Heart right ventricle (tissue), 16 donors: ENCODE measurements at regions not wholly inside any gene's neighbourhood (a gene's known extent, or its start where the extent isn't known, plus 50 kb on each side); places are given as distances from the start of the nearest gene placed in this dataset.

ENCODE experiments used
- ATAC-seq, 8 donors: fragments of 200-7000 bp; cut with Tn5 transposase; one replicate each; pipeline ENCODE4 v1.9.1; 2020; ENCODE audit warnings: mild to moderate bottlenecking in 8 of 8, moderate library complexity in 8 of 8, moderate number of reproducible peaks in 1 of 8
- DNase-seq, 2 donors: peaks; one replicate each; pipeline ENCODE4 v3.0.0-alpha.2; 2020
- H3K27ac ChIP-seq, 10 donors: fragments of 200-600 bp; sonication (generic) in 2 of 10; one replicate each; pipeline versions ENCODE4 v1.5.0 to v1.8.0; 2020 to 2022; ENCODE audit warnings: mild to moderate bottlenecking in 3 of 10
- H3K27me3 ChIP-seq, 7 donors: fragments of 200-600 bp; one replicate each; pipeline ENCODE4 v1.8.0; 2021 to 2022; ENCODE audit warnings: mild to moderate bottlenecking in 2 of 7
- H3K36me3 ChIP-seq, 9 donors: fragments of 200-600 bp; sonication (generic) in 1 of 9; one replicate each; pipeline versions ENCODE4 v1.5.0 to v1.8.0; 2020 to 2022; ENCODE audit warnings: mild to moderate bottlenecking in 2 of 9
- H3K4me1 ChIP-seq, 9 donors: fragments of 200-600 bp; sonication (generic) in 1 of 9; one replicate each; pipeline versions ENCODE4 v1.5.0 to v1.8.0; 2020 to 2022; ENCODE audit warnings: mild to moderate bottlenecking in 4 of 9
- H3K4me3 ChIP-seq, 10 donors: fragments of 200-600 bp; sonication (generic) in 2 of 10; one replicate each; pipeline versions ENCODE4 v1.5.0 to v1.8.0; 2020 to 2022; ENCODE audit warnings: mild to moderate bottlenecking in 7 of 10, moderate library complexity in 2 of 10
- H3K9me3 ChIP-seq, 11 donors: fragments of 200-600 bp in 10 of 11; sonication (generic) in 2 of 11; one replicate each; pipeline versions ENCODE4 v1.5.0 to v1.8.0; 2013 to 2022; ENCODE audit warnings: mild to moderate bottlenecking in 2 of 11, control low read depth in 1 of 11, moderate library complexity in 1 of 11
- WGBS, 2 donors: extraction: QIAGEN DNeasy Blood & Tissue Kit; methylation state at CpG; one replicate each; pipeline ENCODE4 v1.1.7; 2013; ENCODE audit warnings: inconsistent platforms in 1 of 2; 5-methylcytosine and 5-hydroxymethylcytosine counted together
- intact Hi-C, 10 donors: fragments of 100-400 bp; cut with DNase I; formaldehyde crosslinking; loops; one replicate each; pipeline versions ENCODE4 v1.11.1 to v1.14.2; 2022
- TF ChIP-seq, protein P1 (sequence below), 9 donors: fragments of 200-600 bp; sonication (generic) in 2 of 9; IDR thresholded peaks; one replicate each; pipeline versions ENCODE4 v1.5.0 to v1.8.0; 2021 to 2022; ENCODE audit warnings: antibody characterized with exemption in 9 of 9, mild to moderate bottlenecking in 5 of 9, moderate library complexity in 1 of 9
- donor health status: Arrhythmogenic right ventricular cardiomyopathy.
- donor health status: ischemic (EF 13 %, LVEDD 7.1; RV severe dilation, severe dysfunction).
- donor health status: healthy with polysubstance abuse.
- donor health status: DM: no; HTN: yes; CAD: no.
- donor health status: DM: no; HTN: no; CAD: no.
- donor health status: ischemic (EF 25% LVEDD 6.9; RV normal size, moderate dysfunction).
- donor health status: ischemic (EF 25% LVEDD 5.7; RV mildly dilated, moderate dysfunction).
- donor health status: healthy.
- donor health status: DM: yes; HTN: yes; CAD: no.
- donor health status: Ischemic cardiomyopathy.
- donor health status: ischemic (EF 35%, LVEDD 5.7; RV mildly dilated, moderate dysfunction).
- donor health status: nonischemic (EF 11% LVEDD 7.7; RV severe dilation, severe dysfunction).
- donor health status: DM: yes; HTN: yes; CAD: no.
- donor health status: PGD.
- donor health status: ischemic (EF 29% LVEDD 5.4; RV normal size, mild dysfunction).
- donor health status: nonischemic (EF 23%, LVEDD 6.1; RV moderate dilation, normal function).

- 69 to 82% methylated on average over 1 of the region's 1 CpG for WGBS, 2 donors
- ATAC-seq, result no peak
Observed at GRCh38 chr6:51266604-51267003, 447.9 kb downstream of the TFAP2B start.

GRCh38 chr6:51268666-51269065 is 450.0 kb downstream of the TFAP2B start:
- WGBS, 2 donors, result 39 to 50% methylated on average over 4 of the region's 4 CpGs
- Histone ChIP-seq H3K27me3 (no peaks in the 10 kb centered on the region), H3K27ac (no peak overlapping the region), H3K4me1 (peaks cover 0 to 21% (median 0%) of the 10 kb centered on the region in 9 donors), H3K4me3 (no peak overlapping the region), H3K36me3 (no peaks in the 10 kb centered on the region), H3K9me3 (no peaks in the 10 kb centered on the region)
- ATAC-seq (no peak), DNase-seq (no peak)
- TF ChIP-seq, protein P1, sequence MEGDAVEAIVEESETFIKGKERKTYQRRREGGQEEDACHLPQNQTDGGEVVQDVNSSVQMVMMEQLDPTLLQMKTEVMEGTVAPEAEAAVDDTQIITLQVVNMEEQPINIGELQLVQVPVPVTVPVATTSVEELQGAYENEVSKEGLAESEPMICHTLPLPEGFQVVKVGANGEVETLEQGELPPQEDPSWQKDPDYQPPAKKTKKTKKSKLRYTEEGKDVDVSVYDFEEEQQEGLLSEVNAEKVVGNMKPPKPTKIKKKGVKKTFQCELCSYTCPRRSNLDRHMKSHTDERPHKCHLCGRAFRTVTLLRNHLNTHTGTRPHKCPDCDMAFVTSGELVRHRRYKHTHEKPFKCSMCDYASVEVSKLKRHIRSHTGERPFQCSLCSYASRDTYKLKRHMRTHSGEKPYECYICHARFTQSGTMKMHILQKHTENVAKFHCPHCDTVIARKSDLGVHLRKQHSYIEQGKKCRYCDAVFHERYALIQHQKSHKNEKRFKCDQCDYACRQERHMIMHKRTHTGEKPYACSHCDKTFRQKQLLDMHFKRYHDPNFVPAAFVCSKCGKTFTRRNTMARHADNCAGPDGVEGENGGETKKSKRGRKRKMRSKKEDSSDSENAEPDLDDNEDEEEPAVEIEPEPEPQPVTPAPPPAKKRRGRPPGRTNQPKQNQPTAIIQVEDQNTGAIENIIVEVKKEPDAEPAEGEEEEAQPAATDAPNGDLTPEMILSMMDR (IDR thresholded peaks at IDR 0.05), result no peak
- intact Hi-C loops, result no loop called here

More at GRCh38 chr6:51266604-51267003, 447.9 kb downstream of the TFAP2B start:
- TF ChIP-seq, protein P1 (IDR thresholded peaks at IDR 0.05), result no peak
- H3K27me3 ChIP-seq, result no peaks in the 10 kb centered on the region
- H3K4me3 ChIP-seq, result no peak overlapping the region
- no peak for DNase-seq
- H3K36me3 ChIP-seq, result no peaks in the 10 kb centered on the region
- peaks cover 0 to 8% (median 0%) of the 10 kb centered on the region in 9 donors for H3K4me1 ChIP-seq
- no peaks in the 10 kb centered on the region for H3K9me3 ChIP-seq
- no peak overlapping the region for H3K27ac ChIP-seq
- intact Hi-C loops, result no loop called here

DNA sequence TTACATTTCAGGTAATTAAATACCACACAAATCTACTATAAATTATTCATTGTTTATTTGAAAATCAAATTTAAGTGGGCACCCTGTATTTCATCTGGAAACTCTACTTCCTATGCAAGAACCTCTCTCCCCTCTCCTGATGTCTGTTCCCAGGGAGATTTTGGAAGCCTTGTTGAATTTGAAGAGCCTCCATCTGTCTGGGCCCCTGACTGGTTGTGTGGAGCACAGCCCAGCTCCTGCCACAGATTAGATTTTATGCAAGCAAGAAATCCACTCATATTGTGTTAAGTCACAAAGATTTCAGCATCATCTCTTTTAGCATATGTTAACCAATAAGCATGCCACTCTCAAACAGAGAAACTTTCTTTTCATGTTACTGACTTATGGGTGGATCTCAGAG is 451.2 kb downstream of the TFAP2B start:
- Histone ChIP-seq H3K9me3 (no peaks in the 10 kb centered on the region), H3K27ac (no peak overlapping the region), H3K27me3 (no peaks in the 10 kb centered on the region), H3K36me3 (no peaks in the 10 kb centered on the region), H3K4me3 (no peak overlapping the region), H3K4me1 (peaks cover 0 to 26% (median 0%) of the 10 kb centered on the region in 9 donors)
- ATAC-seq, result no peak
- intact Hi-C loops, result no loop called here
- no peak for DNase-seq
- TF ChIP-seq, protein P1 (IDR thresholded peaks at IDR 0.05), result no peak

DNA sequence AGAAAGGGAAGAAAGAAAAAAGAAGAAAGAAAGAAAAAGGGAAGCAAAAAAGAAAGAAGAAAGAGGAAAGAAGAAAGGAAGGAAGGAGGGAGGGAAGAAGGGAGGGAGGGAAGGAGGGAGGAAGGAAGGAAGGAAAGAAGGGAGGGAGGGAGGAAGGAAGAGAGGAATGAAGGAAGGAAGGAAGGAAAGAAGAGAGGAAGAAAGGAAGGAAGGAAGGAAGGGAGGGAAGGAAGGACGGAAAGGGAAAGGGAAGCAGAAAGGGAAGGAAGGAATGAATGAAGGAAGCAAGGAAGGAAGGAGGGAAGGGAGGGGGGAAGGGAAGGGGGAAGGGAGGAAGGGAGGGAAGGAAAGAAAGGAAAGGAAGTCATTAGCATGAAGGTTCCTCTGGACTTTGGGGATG is 452.9 kb downstream of the TFAP2B start:
- intact Hi-C loops, result no loop called here
- H3K27me3 ChIP-seq, result no peaks in the 10 kb centered on the region
- no peak for DNase-seq
- no peaks in the 10 kb centered on the region for H3K36me3 ChIP-seq
- TF ChIP-seq, protein P1 (IDR thresholded peaks at IDR 0.05), result no peak
- WGBS, 2 donors, result 78 to 82% methylated on average over 1 of the region's 1 CpG
- no peak for ATAC-seq
- no peak overlapping the region for H3K27ac ChIP-seq
- H3K4me3 ChIP-seq, result no peak overlapping the region
- H3K4me1 ChIP-seq, result peaks cover 0 to 31% (median 0%) of the 10 kb centered on the region in 9 donors
- H3K9me3 ChIP-seq, result no peaks in the 10 kb centered on the region
